ENCODE measurements at regions not wholly inside any gene's neighbourhood (a gene's known extent, or its start where the extent isn't known, plus 50 kb on each side); places are given as distances from the start of the nearest gene placed in this dataset.

DNA sequence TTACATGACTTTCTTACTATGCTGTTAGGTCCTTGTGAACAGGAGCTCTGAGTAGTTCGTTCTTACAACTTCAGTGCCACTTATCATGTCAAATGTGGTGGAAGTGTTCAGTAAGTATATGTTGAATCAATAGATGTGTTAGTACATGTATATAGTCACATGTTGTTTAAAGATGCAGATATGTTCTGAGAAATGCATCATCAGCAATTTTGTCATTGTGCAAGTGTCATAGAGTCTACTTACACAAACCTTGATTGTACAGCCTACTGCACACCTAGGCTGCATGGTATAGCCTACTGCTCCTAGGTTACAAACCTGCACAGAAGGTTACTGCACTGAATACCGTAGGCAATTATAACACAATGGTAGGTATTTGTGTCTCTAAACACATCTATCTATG is 174.8 kb downstream of the GPR37 start:
- Mint-ChIP-seq H3K36me3 (no peaks in the 10 kb centered on the region), H3K4me1 (no peaks in the 10 kb centered on the region), H3K27me3 (no peaks in the 10 kb centered on the region), H3K27ac (no peak overlapping the region), H3K9me3 (peaks cover 0 to 4% of the 10 kb centered on the region in 2 donors), H3K4me3 (no peak overlapping the region)
- no peak for DNase-seq
- no peak for ATAC-seq (replicated peaks)

DNA sequence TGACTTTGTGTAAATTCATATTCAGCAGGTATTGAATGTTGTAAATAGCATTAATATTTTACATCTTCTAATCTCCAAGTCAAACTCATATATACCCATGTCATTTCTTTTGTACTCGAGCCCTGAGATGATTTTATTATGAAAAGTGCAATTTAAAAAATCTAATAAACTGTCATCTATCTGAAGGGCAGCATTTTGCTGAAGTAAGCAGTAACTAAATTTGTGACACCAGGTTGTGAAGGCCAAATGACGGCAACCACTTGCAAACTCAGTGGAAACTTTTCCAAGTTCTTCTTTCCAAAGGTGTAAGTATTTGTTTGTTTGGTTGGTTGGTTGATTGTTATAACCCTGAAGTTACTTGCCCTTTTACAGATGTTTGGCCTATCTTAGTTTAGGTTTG is 188.3 kb downstream of the GPR37 start:
- no peaks in the 10 kb centered on the region for H3K27me3 Mint-ChIP-seq
- no peak for ATAC-seq (replicated peaks)
- DNase-seq = no peak
- no peak overlapping the region for H3K27ac Mint-ChIP-seq
- H3K36me3 Mint-ChIP-seq = no peaks in the 10 kb centered on the region
- H3K9me3 Mint-ChIP-seq = peaks cover 0 to 2% of the 10 kb centered on the region in 2 donors
- no peaks in the 10 kb centered on the region for H3K4me1 Mint-ChIP-seq
- H3K4me3 Mint-ChIP-seq = no peak overlapping the region

DNA sequence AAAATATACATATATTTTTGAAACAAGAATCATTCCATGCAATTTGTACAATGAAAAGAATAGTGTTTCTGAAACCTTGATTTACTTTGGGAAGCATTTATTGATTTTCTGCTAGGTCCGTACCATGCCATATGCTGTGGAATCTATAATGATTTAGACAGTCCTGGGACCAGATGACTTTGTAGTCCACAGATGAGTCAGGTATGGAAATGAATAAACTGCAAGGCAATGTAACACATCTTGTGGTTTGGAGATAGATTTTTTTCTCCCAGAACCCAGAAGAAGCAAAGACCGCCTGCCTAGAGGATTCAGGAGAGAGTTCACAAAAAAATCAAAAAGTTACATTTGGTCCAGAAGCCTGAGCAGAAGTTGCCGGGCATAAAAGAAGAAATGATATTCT is 190.4 kb downstream of the GPR37 start:
- DNase-seq (no peak), ATAC-seq (replicated peaks) (no peak)
- H3K4me3 Mint-ChIP-seq = no peak overlapping the region
- H3K9me3 Mint-ChIP-seq = peaks cover 0 to 2% of the 10 kb centered on the region in 2 donors
- H3K27me3 Mint-ChIP-seq = no peaks in the 10 kb centered on the region
- H3K27ac Mint-ChIP-seq = no peak overlapping the region
- H3K36me3 Mint-ChIP-seq = no peaks in the 10 kb centered on the region
- H3K4me1 Mint-ChIP-seq = no peaks in the 10 kb centered on the region

DNA sequence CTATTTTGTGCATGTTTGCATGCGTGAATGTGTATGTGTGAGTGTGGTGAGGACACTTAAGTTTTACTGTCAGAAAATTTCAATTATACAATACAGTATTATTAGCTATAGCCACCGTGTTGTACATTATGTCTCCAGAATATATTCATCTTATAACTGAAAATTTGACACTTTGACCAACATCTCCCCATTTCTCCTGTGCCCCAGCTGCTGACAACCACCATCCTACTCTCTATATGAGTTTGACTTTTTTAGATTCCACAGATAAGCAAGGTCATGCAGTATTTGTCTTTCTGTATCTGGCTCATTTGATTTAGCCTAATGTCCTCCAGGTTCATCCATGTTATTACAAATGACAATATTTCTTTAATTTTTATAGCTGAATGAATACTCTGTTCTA is 195.0 kb downstream of the GPR37 start:
- no peaks in the 10 kb centered on the region for H3K4me1 Mint-ChIP-seq
- no peaks in the 10 kb centered on the region for H3K27me3 Mint-ChIP-seq
- peaks cover 0 to 4% of the 10 kb centered on the region in 2 donors for H3K9me3 Mint-ChIP-seq
- ATAC-seq (replicated peaks) = no peak
- no peak overlapping the region for H3K27ac Mint-ChIP-seq
- no peak for DNase-seq
- no peaks in the 10 kb centered on the region for H3K36me3 Mint-ChIP-seq
- H3K4me3 Mint-ChIP-seq = no peak overlapping the region

- ATAC-seq (replicated peaks) (no peak), DNase-seq (no peak)
- Mint-ChIP-seq H3K27ac (no peak overlapping the region), H3K4me1 (no peaks in the 10 kb centered on the region), H3K36me3 (no peaks in the 10 kb centered on the region), H3K4me3 (no peak overlapping the region), H3K9me3 (peaks cover 0 to 3% of the 10 kb centered on the region in 2 donors), H3K27me3 (no peaks in the 10 kb centered on the region)
These were observed 199.0 kb downstream of the GPR37 start for GRCh38 chr7:124566583-124566982.

GRCh38 chr7:124557587-124557986 is 208.0 kb downstream of the GPR37 start:
- Mint-ChIP-seq H3K27me3 (no peaks in the 10 kb centered on the region), H3K4me3 (no peak overlapping the region), H3K27ac (no peak overlapping the region), H3K36me3 (no peaks in the 10 kb centered on the region), H3K4me1 (no peaks in the 10 kb centered on the region), H3K9me3 (no peaks in the 10 kb centered on the region)
- no peak for ATAC-seq (replicated peaks)
- DNase-seq = no peak

GRCh38 chr7:124557101-124557500 is 208.5 kb downstream of the GPR37 start:
- Mint-ChIP-seq H3K27ac (no peak overlapping the region), H3K4me3 (no peak overlapping the region), H3K9me3 (no peaks in the 10 kb centered on the region), H3K27me3 (no peaks in the 10 kb centered on the region), H3K4me1 (no peaks in the 10 kb centered on the region), H3K36me3 (no peaks in the 10 kb centered on the region)
- ATAC-seq (replicated peaks) = no peak
- DNase-seq = no peak

- H3K4me3 Mint-ChIP-seq = no peak overlapping the region
- no peak overlapping the region for H3K27ac Mint-ChIP-seq
- no peaks in the 10 kb centered on the region for H3K4me1 Mint-ChIP-seq
- ATAC-seq (replicated peaks) (no peak), DNase-seq (no peak)
- H3K9me3 Mint-ChIP-seq = no peaks in the 10 kb centered on the region
- no peaks in the 10 kb centered on the region for H3K36me3 Mint-ChIP-seq
- H3K27me3 Mint-ChIP-seq = no peaks in the 10 kb centered on the region
These were observed 212.1 kb downstream of the GPR37 start for GRCh38 chr7:124553502-124553901.

DNA sequence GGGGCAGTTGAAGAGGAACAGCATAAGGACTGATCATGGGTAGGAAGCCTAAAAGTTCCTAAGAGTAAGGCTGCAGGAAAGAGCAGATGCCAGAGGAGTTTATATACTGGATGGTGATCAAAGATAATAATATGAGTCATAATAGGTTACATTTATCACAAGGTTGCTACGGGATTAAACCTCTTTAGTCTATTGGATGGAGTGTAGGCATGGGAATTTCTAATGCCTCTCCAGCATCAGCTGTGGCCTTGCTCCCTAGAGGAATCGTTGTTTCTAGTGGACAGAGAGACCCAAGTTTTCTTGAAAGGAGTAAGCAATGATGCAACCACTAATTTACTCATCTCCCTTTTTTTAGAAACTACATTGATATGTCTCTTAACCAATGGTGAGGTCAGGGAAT is 213.4 kb downstream of the GPR37 start:
- no peak overlapping the region for H3K27ac Mint-ChIP-seq
- H3K9me3 Mint-ChIP-seq = no peaks in the 10 kb centered on the region
- no peaks in the 10 kb centered on the region for H3K27me3 Mint-ChIP-seq
- no peak overlapping the region for H3K4me3 Mint-ChIP-seq
- no peaks in the 10 kb centered on the region for H3K4me1 Mint-ChIP-seq
- DNase-seq = no peak
- no peaks in the 10 kb centered on the region for H3K36me3 Mint-ChIP-seq
- ATAC-seq (replicated peaks) = no peak

GRCh38 chr7:124550036-124550435 is 215.6 kb downstream of the GPR37 start:
- Mint-ChIP-seq H3K27ac (no peak overlapping the region), H3K9me3 (no peaks in the 10 kb centered on the region), H3K36me3 (no peaks in the 10 kb centered on the region), H3K4me3 (no peak overlapping the region), H3K27me3 (no peaks in the 10 kb centered on the region), H3K4me1 (no peaks in the 10 kb centered on the region)
- DNase-seq (no peak), ATAC-seq (replicated peaks) (no peak)

DNA sequence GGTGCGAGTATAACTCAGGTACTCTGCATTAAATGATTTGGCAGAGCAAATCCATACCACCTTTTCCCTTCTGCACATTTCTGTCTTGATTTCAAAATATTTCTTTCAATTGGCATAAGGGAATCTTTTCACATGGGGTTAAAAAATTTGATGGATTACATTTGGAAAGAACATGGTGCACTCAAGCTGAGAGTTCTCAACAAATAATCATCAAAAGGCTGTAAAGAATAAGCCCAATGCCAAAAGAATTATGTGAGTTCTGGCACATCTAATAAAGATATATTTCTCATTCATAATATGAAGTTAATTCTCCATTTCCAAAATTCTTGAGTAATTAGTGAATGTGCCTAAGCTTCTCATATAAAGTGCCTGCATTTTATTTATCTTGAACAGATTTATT is 223.1 kb downstream of the GPR37 start:
- ATAC-seq (replicated peaks) (no peak), DNase-seq (no peak)
- Mint-ChIP-seq H3K9me3 (no peaks in the 10 kb centered on the region), H3K4me1 (no peaks in the 10 kb centered on the region), H3K27me3 (no peaks in the 10 kb centered on the region), H3K27ac (no peak overlapping the region), H3K36me3 (no peaks in the 10 kb centered on the region), H3K4me3 (no peak overlapping the region)

DNA sequence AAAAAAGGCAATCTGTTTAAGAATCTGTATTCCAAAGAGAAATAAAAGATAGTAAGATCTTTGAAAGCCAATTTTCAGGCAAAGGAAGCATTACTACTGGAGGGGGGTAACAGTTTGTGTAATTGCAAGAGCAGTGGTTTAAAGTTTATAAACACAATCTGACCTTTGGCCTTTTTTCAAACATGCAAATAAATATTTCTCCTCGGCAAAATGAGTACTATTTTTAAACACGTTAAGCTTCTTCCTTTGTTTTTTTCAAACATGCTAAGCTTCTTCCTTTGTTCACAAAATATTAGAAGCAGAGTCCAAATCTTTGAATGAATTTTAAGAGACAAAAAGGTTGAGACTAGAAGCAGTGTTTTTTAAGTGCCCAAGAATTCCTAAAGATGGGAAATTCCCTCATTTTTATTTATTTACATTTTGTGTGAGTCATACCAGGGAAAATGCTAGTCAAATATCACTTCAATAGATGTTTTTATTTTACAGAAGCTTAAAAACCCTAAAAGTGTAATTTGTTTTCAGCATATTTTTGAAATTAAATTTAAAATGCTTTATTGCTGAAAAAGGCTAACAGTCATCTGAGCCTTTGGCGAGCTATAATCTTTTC is 229.3 kb downstream of the GPR37 start:
- ATAC-seq (replicated peaks) (no peak), DNase-seq (no peak)
- Mint-ChIP-seq H3K27me3 (no peaks in the 10 kb centered on the region), H3K36me3 (no peaks in the 10 kb centered on the region), H3K27ac (no peak overlapping the region), H3K4me3 (no peak overlapping the region), H3K9me3 (no peaks in the 10 kb centered on the region), H3K4me1 (no peaks in the 10 kb centered on the region)

DNA sequence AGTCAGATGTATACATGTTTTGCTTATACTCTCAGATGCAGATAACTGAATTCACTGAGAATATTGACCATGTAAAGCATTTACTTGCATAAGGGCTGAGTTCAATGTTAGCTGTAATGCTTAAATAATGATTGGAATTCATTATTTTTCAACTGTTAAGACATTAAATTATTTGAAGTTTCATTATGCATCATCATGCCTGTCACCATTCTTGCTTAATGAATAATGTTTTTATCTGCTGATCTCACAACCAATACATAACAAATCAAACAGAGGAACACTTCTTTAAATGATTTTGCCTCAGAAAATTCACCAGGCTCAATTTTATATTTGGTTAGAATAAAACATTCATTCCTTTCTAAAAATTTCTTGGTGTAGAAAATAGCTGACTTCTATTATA is 233.4 kb downstream of the GPR37 start:
- Mint-ChIP-seq H3K27me3 (no peaks in the 10 kb centered on the region), H3K27ac (no peak overlapping the region), H3K4me1 (no peaks in the 10 kb centered on the region), H3K9me3 (peaks cover 4 to 7% of the 10 kb centered on the region in 2 donors), H3K36me3 (no peaks in the 10 kb centered on the region), H3K4me3 (no peak overlapping the region)
- DNase-seq = no peak
- no peak for ATAC-seq (replicated peaks)

- Mint-ChIP-seq H3K4me3 (no peak overlapping the region), H3K27ac (no peak overlapping the region), H3K27me3 (no peaks in the 10 kb centered on the region), H3K4me1 (no peaks in the 10 kb centered on the region), H3K9me3 (peaks cover 5 to 7% of the 10 kb centered on the region in 2 donors), H3K36me3 (no peaks in the 10 kb centered on the region)
- no peak for DNase-seq
- ATAC-seq (replicated peaks) = no peak
These were observed 248.7 kb downstream of the GPR37 start for GRCh38 chr7:124516911-124517310.

DNA sequence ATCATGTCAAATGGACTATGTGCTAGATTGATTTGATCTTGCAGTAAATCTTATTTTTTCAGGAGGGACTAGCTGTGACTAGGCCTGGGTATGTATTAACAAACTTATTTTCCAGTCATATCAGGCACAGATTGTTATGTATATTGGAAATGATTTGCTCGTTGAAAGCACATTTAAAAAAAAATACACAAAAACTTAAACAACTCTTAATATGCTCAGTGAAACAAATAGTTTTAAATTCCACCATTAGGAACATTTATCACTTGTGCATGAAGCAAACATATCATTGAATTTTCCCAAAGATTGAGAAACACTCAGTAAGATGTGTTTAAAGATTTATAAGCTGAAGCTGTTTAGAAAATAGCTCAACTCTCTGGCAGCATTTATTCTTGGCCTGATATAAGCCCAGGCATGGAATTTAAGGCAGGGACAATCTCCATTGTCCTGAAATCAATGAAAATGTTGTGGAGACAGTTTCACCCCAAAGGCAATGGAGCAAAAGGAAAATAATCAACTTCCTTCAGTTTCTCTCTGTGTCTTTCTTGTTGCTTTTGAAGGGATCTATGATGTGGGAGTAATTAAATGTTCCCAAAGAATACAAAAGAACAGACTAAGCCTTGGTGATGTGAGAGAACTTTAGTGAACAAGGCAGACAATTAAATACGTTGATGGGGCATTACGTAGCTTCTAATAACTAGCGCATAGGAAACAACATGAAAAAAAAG is 250.3 kb downstream of the GPR37 start:
- no peak overlapping the region for H3K27ac Mint-ChIP-seq

More for the DNA sequence above, 250.3 kb downstream of the GPR37 start:
- Mint-ChIP-seq H3K4me3 (no peak overlapping the region), H3K36me3 (no peaks in the 10 kb centered on the region), H3K4me1 (no peaks in the 10 kb centered on the region), H3K9me3 (peaks cover 5 to 6% of the 10 kb centered on the region in 2 donors), H3K27me3 (no peaks in the 10 kb centered on the region)
- DNase-seq (no peak), ATAC-seq (replicated peaks) (no peak)
